Transverse colon (tissue), 4 donors: ENCODE measurements at regions not wholly inside any gene's neighbourhood (a gene's known extent, or its start where the extent isn't known, plus 50 kb on each side); places are given as distances from the start of the nearest gene placed in this dataset.

ENCODE experiments used
- CTCF ChIP-seq, 5 experiments: fragments of 200-600 bp in 3 of 5; fragments of 450-650 bp in 2 of 5; sonication (generic) in 3 of 5; IDR thresholded peaks; 1 replicate in 2 of 5; 2 replicates in 3 of 5; pipeline ENCODE4 v1.5.1; 2016 to 2017; ENCODE audit warnings: antibody characterized with exemption in 5 of 5, inconsistent platforms in 3 of 5, mild to moderate bottlenecking in 2 of 5, moderate library complexity in 1 of 5
- POLR2A ChIP-seq: fragments of 450-650 bp; IDR thresholded peaks from one replicate; pipeline ENCODE4 v1.6.1; 2016; ENCODE audit warnings: antibody characterized with exemption, mild to moderate bottlenecking, moderate library complexity
- POLR2AphosphoS5 ChIP-seq, 3 donors: sonication (generic); formaldehyde crosslinking; IDR thresholded peaks; one replicate each; pipeline ENCODE4 v1.6.1; 2016; ENCODE audit warnings: antibody characterized with exemption in 3 of 3

DNA sequence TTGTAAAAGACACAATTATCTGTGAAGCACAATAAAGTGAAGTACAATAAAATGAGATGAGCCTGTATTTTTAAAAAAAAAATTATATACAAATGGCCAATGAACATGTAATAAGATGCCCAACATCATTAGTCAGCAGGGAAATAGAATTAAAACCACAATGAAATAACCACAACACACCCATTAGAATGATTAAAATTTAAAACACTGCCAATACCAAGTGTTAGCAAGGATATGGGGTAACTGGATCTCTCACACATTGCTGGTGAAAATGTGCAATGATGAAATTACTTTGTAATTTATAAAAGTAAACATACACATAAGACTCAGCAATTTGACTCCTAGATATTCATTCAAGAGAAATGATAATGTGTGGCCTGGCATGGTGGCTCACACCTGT, 62.8 kb downstream of the SHOC1 start:
- TF ChIP-seq CTCF (IDR thresholded peaks at IDR 0.05) = no peak
- no peak for TF ChIP-seq POLR2A
- TF ChIP-seq POLR2AphosphoS5 (IDR thresholded peaks at IDR 0.05) = no peak
